PFSK-1 (cell line): ENCODE measurements at regions not wholly inside any gene's neighbourhood (a gene's known extent, or its start where the extent isn't known, plus 50 kb on each side); places are given as distances from the start of the nearest gene placed in this dataset.

Experiments used
- FOXP2 ChIP-seq: optimal IDR thresholded peaks from 2 replicates; pipeline ENCODE3; 2011; ENCODE audit warnings: borderline replicate concordance, control low read depth, inconsistent platforms; ENCODE audit not compliant: insufficient read depth; ENCODE audit errors: extremely low read length, extremely low read depth
- POLR2AphosphoS5 ChIP-seq: IDR thresholded peaks from 2 replicates; pipeline ENCODE4 v1.6.1; 2012; ENCODE audit warnings: low read depth, mild to moderate bottlenecking, control low read depth, low read length, moderate library complexity
- REST ChIP-seq, 2 experiments: IDR thresholded peaks; 2 replicates each; pipeline versions ENCODE4 v1.6.1 to v1.8.0; 2011 to 2012; ENCODE audit warnings: low read depth in 2 of 2, low read length in 2 of 2, control low read depth in 1 of 2, inconsistent platforms in 1 of 2, mild to moderate bottlenecking in 1 of 2, moderate library complexity in 1 of 2; ENCODE audit not compliant: insufficient read depth in 1 of 2
- SIN3A ChIP-seq: IDR thresholded peaks from 2 replicates; pipeline ENCODE4 v1.6.1; 2012; ENCODE audit warnings: mild to moderate bottlenecking, low read length, moderate library complexity, borderline replicate concordance; ENCODE audit not compliant: insufficient read depth
- TAF1 ChIP-seq: IDR thresholded peaks from 2 replicates; pipeline ENCODE4 v1.6.1; 2012; ENCODE audit warnings: low read length, control low read depth, borderline replicate concordance; ENCODE audit not compliant: insufficient read depth

- no peak for TF ChIP-seq POLR2AphosphoS5
- no peak for TF ChIP-seq TAF1
- TF ChIP-seq SIN3A: no peak
- no peak for TF ChIP-seq REST (IDR thresholded peaks at IDR 0.05; ENCODE audit: insufficient read depth in 1 of 2, low read depth in 2 of 2, low read length in 2 of 2)
- no peak for TF ChIP-seq FOXP2
Observed at GRCh38 chr6:90758741-90759140, 171.9 kb upstream of the MAP3K7 start.
